ENCODE measurements at regions not wholly inside any gene's neighbourhood (a gene's known extent, or its start where the extent isn't known, plus 50 kb on each side); places are given as distances from the start of the nearest gene placed in this dataset.

GRCh38 chr2:121041516-121041915 is 243.5 kb downstream of the TFCP2L1 start:
- ChIA-PET RAD21 (ENCODE audit: unreplicated experiment) (no interaction called here), SMC1A (ENCODE audit: uncharacterized antibody, unreplicated experiment) (no interaction called here), POLR2A (no interaction called here), CTCF (no interaction called here)
- H3K4me3 ChIP-seq: no peak overlapping the region
- H3K79me2 ChIP-seq (ENCODE audit: control insufficient read depth, insufficient read depth, low read length): no peaks in the 10 kb centered on the region
- intact Hi-C loops (cut with micrococcal nuclease; ENCODE audit: unreplicated experiment): no loop called here
- H3K4me1 ChIP-seq (ENCODE audit: control insufficient read depth, insufficient read depth, low read length): no peaks in the 10 kb centered on the region
- TF ChIP-seq RUNX3 (IDR thresholded peaks at IDR 0.05; ENCODE audit: low read length) (no peak), EED (IDR thresholded peaks at IDR 0.05; ENCODE audit: low read depth) (no peak), TCF3 (IDR thresholded peaks at IDR 0.05; ENCODE audit: borderline replicate concordance, insufficient read depth, low read depth, low read length) (no peak), HCFC1 (IDR thresholded peaks at IDR 0.05; ENCODE audit: low read length) (no peak)
- H3K9me3 ChIP-seq (replicated peaks; ENCODE audit: control insufficient read depth, insufficient read depth, low read length): no peaks in the 10 kb centered on the region
- DNase-seq (ENCODE audit: low read depth, low spot score) (no peak), ATAC-seq (no peak), FAIRE-seq (no peak)
- no peaks in the 10 kb centered on the region for H4K20me1 ChIP-seq (ENCODE audit: control insufficient read depth, insufficient read depth)
- no peak overlapping the region for H3K4me2 ChIP-seq (ENCODE audit: control insufficient read depth, insufficient read depth)
- 0% methylated on average over 1 of the region's 1 CpG for WGBS (ENCODE audit: insufficient coverage, insufficient replicate concordance, low lambda C conversion rate, missing lambda C conversion rate)
- no peak overlapping the region for H3K27ac ChIP-seq (ENCODE audit: control insufficient read depth, insufficient read depth)
- in situ Hi-C loops (cut with MboI): no loop called here
- no peak overlapping the region for H2AFZ ChIP-seq (ENCODE audit: control insufficient read depth, low read depth, low read length)
- H3K27me3 ChIP-seq (replicated peaks in 1 of 2; ENCODE audit: control insufficient read depth in 2 of 2, insufficient read depth in 2 of 2, low read length in 1 of 2): no peaks in the 10 kb centered on the region; a peak in 2 of 4 replicates
- H3K36me3 ChIP-seq (ENCODE audit: control insufficient read depth in 2 of 2, insufficient read depth in 2 of 2, low read length in 1 of 2): no peaks in the 10 kb centered on the region
- BruUV-seq (replicated peaks): no TSS peak
- H3K9ac ChIP-seq (ENCODE audit: control insufficient read depth, insufficient read depth, low read length): no peak overlapping the region

DNA sequence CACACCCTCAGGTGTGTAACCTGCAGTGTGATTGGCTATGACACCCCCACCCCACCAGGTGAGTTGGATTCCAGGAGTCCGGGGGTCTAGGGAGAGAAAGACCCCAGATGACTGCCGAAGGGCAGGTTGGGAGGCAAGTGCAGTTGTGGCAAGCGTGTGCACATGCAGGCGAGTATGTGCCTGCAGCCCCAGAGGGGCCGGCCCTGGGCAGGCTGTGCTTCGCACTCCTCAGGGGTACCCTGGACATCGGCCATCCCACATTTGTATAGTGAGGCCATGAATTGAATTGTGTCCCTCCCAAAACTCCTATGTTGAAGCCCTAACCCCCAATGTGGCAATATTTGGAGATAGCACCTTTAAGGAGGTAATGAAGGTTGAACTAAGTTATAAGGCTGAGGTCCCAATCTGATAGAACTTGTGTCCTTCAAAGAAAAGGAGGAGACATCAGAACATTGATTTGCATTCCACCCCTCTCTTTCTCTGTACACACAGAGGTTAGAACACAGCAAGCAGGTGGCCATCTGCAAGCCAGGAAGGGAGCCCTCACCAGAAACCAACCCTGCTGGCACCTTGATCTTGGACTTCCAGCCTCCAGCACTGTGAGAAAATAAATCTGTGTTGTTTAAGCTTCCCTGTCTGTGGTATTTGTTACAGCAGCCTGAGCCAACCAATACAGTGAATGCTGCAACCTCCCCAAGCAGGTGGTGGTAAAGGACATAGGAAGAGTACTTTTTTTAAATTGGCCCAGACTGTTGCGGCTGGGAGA is 241.8 kb downstream of the TFCP2L1 start:
- WGBS (ENCODE audit: insufficient coverage, insufficient replicate concordance, low lambda C conversion rate, missing lambda C conversion rate): 33% methylated on average over 7 of the region's 8 CpGs
- no peak for FAIRE-seq

More for the DNA sequence above, 241.8 kb downstream of the TFCP2L1 start:
- H4K20me1 ChIP-seq (ENCODE audit: control insufficient read depth, insufficient read depth): no peaks in the 10 kb centered on the region
- no peak overlapping the region for H3K9ac ChIP-seq (ENCODE audit: control insufficient read depth, insufficient read depth, low read length)
- H2AFZ ChIP-seq (ENCODE audit: control insufficient read depth, low read depth, low read length): no peak overlapping the region
- H3K4me1 ChIP-seq (ENCODE audit: control insufficient read depth, insufficient read depth, low read length): no peaks in the 10 kb centered on the region
- H3K4me2 ChIP-seq (ENCODE audit: control insufficient read depth, insufficient read depth): no peak overlapping the region
- ChIA-PET RAD21 (ENCODE audit: unreplicated experiment) (no interaction called here), POLR2A (no interaction called here), CTCF (no interaction called here), SMC1A (ENCODE audit: uncharacterized antibody, unreplicated experiment) (no interaction called here)
- H3K27ac ChIP-seq (ENCODE audit: control insufficient read depth, insufficient read depth): no peak overlapping the region
- H3K9me3 ChIP-seq (replicated peaks; ENCODE audit: control insufficient read depth, insufficient read depth, low read length): no peaks in the 10 kb centered on the region
- DNase-seq (ENCODE audit: low read depth, low spot score): no peak
- H3K36me3 ChIP-seq (ENCODE audit: control insufficient read depth in 2 of 2, insufficient read depth in 2 of 2, low read length in 1 of 2): no peaks in the 10 kb centered on the region
- in situ Hi-C loops (cut with MboI): no loop called here
- no peak for TF ChIP-seq SMAD5 (IDR thresholded peaks at IDR 0.05; ENCODE audit: low read depth)
- no peak for TF ChIP-seq TARDBP (IDR thresholded peaks at IDR 0.05; ENCODE audit: borderline replicate concordance)
- no peak for TF ChIP-seq NR2C1 (IDR thresholded peaks at IDR 0.05)
- no peak for TF ChIP-seq RBBP5 (conservative IDR thresholded peaks at IDR 0.05)
- TF ChIP-seq SIN3A (IDR thresholded peaks at IDR 0.05; ENCODE audit: low read depth, low read length): no peak
- no peak for TF ChIP-seq IKZF2 (IDR thresholded peaks at IDR 0.05)
- no peak for TF ChIP-seq CBX5 (IDR thresholded peaks at IDR 0.05; ENCODE audit: low read depth)
- no peak for TF ChIP-seq NFIC (IDR thresholded peaks at IDR 0.05; ENCODE audit: low read depth, low read length)
- no peak for TF ChIP-seq BMI1 (IDR thresholded peaks at IDR 0.05; ENCODE audit: borderline replicate concordance)
- TF ChIP-seq BHLHE40 (IDR thresholded peaks at IDR 0.05; ENCODE audit: borderline replicate concordance in 1 of 2, low read depth in 2 of 2, low read length in 1 of 2): no peak
- no peak for TF ChIP-seq CBFB (IDR thresholded peaks at IDR 0.05; ENCODE audit: low read depth)
- TF ChIP-seq TCF7 (IDR thresholded peaks at IDR 0.05; ENCODE audit: borderline replicate concordance): no peak
- no peak for TF ChIP-seq ZNF384 (IDR thresholded peaks at IDR 0.05; ENCODE audit: borderline replicate concordance, low read depth, low read length)
- no peak for TF ChIP-seq TCF3 (IDR thresholded peaks at IDR 0.05; ENCODE audit: borderline replicate concordance, insufficient read depth, low read depth, low read length)
- TF ChIP-seq HCFC1 (IDR thresholded peaks at IDR 0.05; ENCODE audit: low read length): no peak
- TF ChIP-seq BCL11A (IDR thresholded peaks at IDR 0.05; ENCODE audit: low read depth, low read length): no peak
- TF ChIP-seq IRF4 (IDR thresholded peaks at IDR 0.05; ENCODE audit: low read depth, low read length): no peak
- no peak for TF ChIP-seq RAD51 (IDR thresholded peaks at IDR 0.05)
- TF ChIP-seq EGR1 (IDR thresholded peaks at IDR 0.05; ENCODE audit: borderline replicate concordance in 1 of 2, low read depth in 2 of 2, low read length in 2 of 2): no peak
- intact Hi-C loops (cut with micrococcal nuclease; ENCODE audit: unreplicated experiment): no loop called here
- no TSS peak for BruUV-seq (replicated peaks)
- no peaks in the 10 kb centered on the region for H3K79me2 ChIP-seq (ENCODE audit: control insufficient read depth, insufficient read depth, low read length)
- no peak overlapping the region for H3K4me3 ChIP-seq
- H3K27me3 ChIP-seq (replicated peaks in 1 of 2; ENCODE audit: control insufficient read depth in 2 of 2, insufficient read depth in 2 of 2, low read length in 1 of 2): no peaks in the 10 kb centered on the region; a peak in 2 of 4 replicates
- no peak for ATAC-seq
